CD4-positive, CD25-positive, alpha-beta regulatory T cell (primary cell): ENCODE measurements at regions not wholly inside any gene's neighbourhood (a gene's known extent, or its start where the extent isn't known, plus 50 kb on each side); places are given as distances from the start of the nearest gene placed in this dataset.
"Not testable (repeated sequence)": the region's sequence is repeated elsewhere in the genome, so short reads cannot be mapped to it uniquely, and the experiment has no call there.

ENCODE experiments used
- ATAC-seq, 2 donors: fragments of 150-1000 bp; cut with Tn5 transposase; one replicate each; pipeline ENCODE4 v1.10.0; 2021; ENCODE audit warnings: low read depth in 2 of 2, moderate number of reproducible peaks in 2 of 2, moderate library complexity in 1 of 2
- DNase-seq, 3 donors: peaks; one replicate each; pipeline versions ENCODE4 v3.0.0 to v3.0.0-alpha.2; 2012 to 2022; ENCODE audit warnings: mixed read lengths in 1 of 3
- H3K27ac ChIP-seq: one replicate; pipeline ENCODE4 v1.7.0; 2013; ENCODE audit warnings: mild to moderate bottlenecking, low read length; ENCODE audit not compliant: insufficient read depth, poor library complexity, severe bottlenecking
- H3K27me3 ChIP-seq: one replicate; pipeline ENCODE4 v1.7.0; 2013; ENCODE audit warnings: low read length; ENCODE audit not compliant: control insufficient read depth, insufficient read depth
- H3K36me3 ChIP-seq: one replicate; pipeline ENCODE4 v1.7.0; 2013; ENCODE audit warnings: mild to moderate bottlenecking, low read length, moderate library complexity; ENCODE audit not compliant: control insufficient read depth, insufficient read depth
- H3K4me1 ChIP-seq: 2 replicates; pipeline ENCODE4 v1.7.0; 2013; ENCODE audit warnings: mild to moderate bottlenecking, low read length; ENCODE audit not compliant: insufficient read depth, control insufficient read depth, poor library complexity, severe bottlenecking
- H3K4me3 ChIP-seq: one replicate; pipeline ENCODE4 v1.7.0; 2013; ENCODE audit warnings: low read depth, mild to moderate bottlenecking, low read length, moderate library complexity
- H3K9me3 ChIP-seq, 2 experiments: 1 replicate in 1 of 2; 2 replicates in 1 of 2; pipeline ENCODE4 v1.7.0; 2013; ENCODE audit warnings: low read length in 2 of 2, mild to moderate bottlenecking in 1 of 2, moderate library complexity in 1 of 2; ENCODE audit not compliant: control insufficient read depth in 2 of 2
- H3K27ac Mint-ChIP-seq, 3 donors: one replicate each; pipeline ENCODE4 v1.8.0; 2020 to 2022; ENCODE audit warnings: mild to moderate bottlenecking in 3 of 3, mixed read lengths in 3 of 3, moderate library complexity in 2 of 3
- H3K27me3 Mint-ChIP-seq: one replicate; pipeline ENCODE4 v1.8.0; 2022; ENCODE audit warnings: mild to moderate bottlenecking, mixed read lengths
- H3K36me3 Mint-ChIP-seq: one replicate; pipeline ENCODE4 v1.8.0; 2020; ENCODE audit warnings: mixed read lengths
- H3K4me1 Mint-ChIP-seq, 4 donors: one replicate each; pipeline ENCODE4 v1.8.0; 2020 to 2022; ENCODE audit warnings: mixed read lengths in 4 of 4, mild to moderate bottlenecking in 1 of 4
- H3K4me3 Mint-ChIP-seq, 4 donors: one replicate each; pipeline ENCODE4 v1.8.0; 2020 to 2022; ENCODE audit warnings: mild to moderate bottlenecking in 4 of 4, mixed read lengths in 4 of 4, moderate library complexity in 3 of 4
- H3K9me3 Mint-ChIP-seq, 7 donors: one replicate each; pipeline ENCODE4 v1.8.0; 2020 to 2022; ENCODE audit warnings: mixed read lengths in 7 of 7, mild to moderate bottlenecking in 3 of 7, moderate library complexity in 2 of 7

- ATAC-seq, result peak; percentile 58 to 72
- H3K27me3 ChIP-seq, result no peaks in the 10 kb centered on the region
- H3K4me3 ChIP-seq, result peak overlapping the region; percentile 16
- peaks cover 11% of the 10 kb centered on the region for H3K4me1 ChIP-seq
- Mint-ChIP-seq H3K4me1 (peaks cover 10 to 22% (median 15%) of the 10 kb centered on the region in 4 donors), H3K36me3 (no peaks in the 10 kb centered on the region), H3K9me3 (peaks cover 0 to 4% (median 0%) of the 10 kb centered on the region in 7 donors), H3K27ac (peak overlapping the region in 2 of 3 donors; percentile 25 to 32), H3K4me3 (peak overlapping the region in 2 of 4 donors; percentile 16 to 36), H3K27me3 (no peaks in the 10 kb centered on the region)
- H3K36me3 ChIP-seq, result no peaks in the 10 kb centered on the region
- H3K27ac ChIP-seq, result peak overlapping the region; percentile 36
- no peaks in the 10 kb centered on the region for H3K9me3 ChIP-seq
- peak in 2 of 3 donors; percentile 22 to 41 for DNase-seq
These were observed 587.3 kb downstream of the PTPRC start for GRCh38 chr1:199226163-199226562.

GRCh38 chr1:199242147-199242546 is 603.3 kb downstream of the PTPRC start:
- Histone ChIP-seq H3K27me3 (peaks cover 11% of the 10 kb centered on the region), H3K36me3 (no peaks in the 10 kb centered on the region), H3K27ac (no peak overlapping the region), H3K9me3 (no peaks in the 10 kb centered on the region), H3K4me1 (no peaks in the 10 kb centered on the region), H3K4me3 (no peak overlapping the region)
- ATAC-seq (no peak), DNase-seq (no peak)
- H3K9me3 Mint-ChIP-seq, result peaks cover 0 to 1% (median 0%) of the 10 kb centered on the region in 7 donors
- peaks cover 27% of the 10 kb centered on the region for H3K27me3 Mint-ChIP-seq
- H3K36me3 Mint-ChIP-seq, result no peaks in the 10 kb centered on the region
- no peaks in the 10 kb centered on the region for H3K4me1 Mint-ChIP-seq
- no peak overlapping the region for H3K4me3 Mint-ChIP-seq
- no peak overlapping the region for H3K27ac Mint-ChIP-seq

GRCh38 chr1:199242601-199243000 is 603.8 kb downstream of the PTPRC start:
- Mint-ChIP-seq H3K27me3 (peaks cover 27% of the 10 kb centered on the region), H3K36me3 (no peaks in the 10 kb centered on the region), H3K4me1 (no peaks in the 10 kb centered on the region), H3K27ac (peak overlapping the region in 1 of 3 donors; percentile 33), H3K4me3 (no peak overlapping the region), H3K9me3 (peaks cover 0 to 1% (median 0%) of the 10 kb centered on the region in 7 donors)
- ATAC-seq, result no peak
- no peaks in the 10 kb centered on the region for H3K9me3 ChIP-seq
- H3K4me1 ChIP-seq, result no peaks in the 10 kb centered on the region
- no peak for DNase-seq
- H3K27ac ChIP-seq, result no peak overlapping the region
- H3K27me3 ChIP-seq, result peaks cover 11% of the 10 kb centered on the region
- no peak overlapping the region for H3K4me3 ChIP-seq
- no peaks in the 10 kb centered on the region for H3K36me3 ChIP-seq

- no peaks in the 10 kb centered on the region for H3K36me3 Mint-ChIP-seq
- no peak overlapping the region for H3K4me3 Mint-ChIP-seq
These were observed 604.7 kb downstream of the PTPRC start for GRCh38 chr1:199243423-199244061.

GRCh38 chr1:199245946-199246345 is 607.1 kb downstream of the PTPRC start:
- Mint-ChIP-seq H3K36me3 (no peaks in the 10 kb centered on the region), H3K4me1 (no peaks in the 10 kb centered on the region), H3K27me3 (peaks cover 39% of the 10 kb centered on the region), H3K9me3 (peaks cover 0 to 5% (median 0%) of the 10 kb centered on the region in 7 donors), H3K4me3 (no peak overlapping the region), H3K27ac (no peak overlapping the region)
- Histone ChIP-seq H3K4me1 (no peaks in the 10 kb centered on the region), H3K27ac (no peak overlapping the region), H3K9me3 (no peaks in the 10 kb centered on the region), H3K27me3 (peaks cover 21% of the 10 kb centered on the region), H3K36me3 (no peaks in the 10 kb centered on the region), H3K4me3 (no peak overlapping the region)
- ATAC-seq (no peak), DNase-seq (no peak)

More at GRCh38 chr1:199243423-199244061, 604.7 kb downstream of the PTPRC start:
- H3K9me3 ChIP-seq, result no peaks in the 10 kb centered on the region
- ATAC-seq (peak; percentile 59 to 68), DNase-seq (peak; percentile 30 to 55 (median 42))
- Mint-ChIP-seq H3K9me3 (peaks cover 0 to 2% (median 0%) of the 10 kb centered on the region in 7 donors), H3K27me3 (peaks cover 33% of the 10 kb centered on the region), H3K4me1 (no peaks in the 10 kb centered on the region), H3K27ac (no peak overlapping the region)
- no peaks in the 10 kb centered on the region for H3K36me3 ChIP-seq
- no peak overlapping the region for H3K27ac ChIP-seq
- peaks cover 13% of the 10 kb centered on the region for H3K27me3 ChIP-seq
- no peaks in the 10 kb centered on the region for H3K4me1 ChIP-seq
- no peak overlapping the region for H3K4me3 ChIP-seq

- Mint-ChIP-seq H3K9me3 (peaks cover 0 to 5% (median 0%) of the 10 kb centered on the region in 7 donors), H3K27me3 (peaks cover 39% of the 10 kb centered on the region), H3K4me3 (no peak overlapping the region), H3K4me1 (no peaks in the 10 kb centered on the region), H3K36me3 (no peaks in the 10 kb centered on the region), H3K27ac (no peak overlapping the region)
- H3K4me1 ChIP-seq, result no peaks in the 10 kb centered on the region
- peaks cover 21% of the 10 kb centered on the region for H3K27me3 ChIP-seq
- H3K36me3 ChIP-seq, result no peaks in the 10 kb centered on the region
- no peaks in the 10 kb centered on the region for H3K9me3 ChIP-seq
- no peak overlapping the region for H3K4me3 ChIP-seq
- ATAC-seq (no peak), DNase-seq (no peak)
- no peak overlapping the region for H3K27ac ChIP-seq
These were observed 607.9 kb downstream of the PTPRC start for GRCh38 chr1:199246716-199247115.

- Histone ChIP-seq H3K4me3 (no peak overlapping the region), H3K27me3 (peaks cover 25% of the 10 kb centered on the region), H3K4me1 (no peaks in the 10 kb centered on the region), H3K9me3 (no peaks in the 10 kb centered on the region), H3K27ac (no peak overlapping the region), H3K36me3 (no peaks in the 10 kb centered on the region)
- Mint-ChIP-seq H3K9me3 (peaks cover 0 to 5% (median 1%) of the 10 kb centered on the region in 7 donors), H3K27me3 (peaks cover 48% of the 10 kb centered on the region), H3K4me3 (no peak overlapping the region), H3K36me3 (no peaks in the 10 kb centered on the region), H3K4me1 (no peaks in the 10 kb centered on the region), H3K27ac (no peak overlapping the region)
- DNase-seq (no peak), ATAC-seq (no peak)
These were observed 609.1 kb downstream of the PTPRC start for GRCh38 chr1:199247891-199248290.

- not testable (repeated sequence) for H3K4me3 Mint-ChIP-seq, H3K9me3 ChIP-seq, H3K9me3 Mint-ChIP-seq, H3K36me3 ChIP-seq, H3K27ac ChIP-seq, H3K4me1 Mint-ChIP-seq, DNase-seq, H3K4me3 ChIP-seq, H3K36me3 Mint-ChIP-seq, H3K27ac Mint-ChIP-seq, H3K4me1 ChIP-seq, ATAC-seq
- H3K27me3 ChIP-seq, result peaks cover 11% of the 10 kb centered on the region
- peaks cover 56% of the 10 kb centered on the region for H3K27me3 Mint-ChIP-seq
These were observed 615.2 kb downstream of the PTPRC start for GRCh38 chr1:199254040-199254439.
